Parathyroid adenoma (tissue), 2 donors: ENCODE measurements at regions not wholly inside any gene's neighbourhood (a gene's known extent, or its start where the extent isn't known, plus 50 kb on each side); places are given as distances from the start of the nearest gene placed in this dataset.
A peak's percentile ranks its signal among the peaks of the same experiment; 100 is the strongest.

Experiments
- H2AFZ ChIP-seq: fragments of 300-600 bp; sonication (generic); one replicate; pipeline ENCODE4 v1.7.0; 2017; ENCODE audit warnings: antibody characterized with exemption, mild to moderate bottlenecking
- H3K27ac ChIP-seq: fragments of 300-600 bp; sonication (generic); one replicate; pipeline ENCODE4 v1.7.0; 2017
- H3K27me3 ChIP-seq: fragments of 300-600 bp; sonication (generic); one replicate; pipeline ENCODE4 v1.7.0; 2017; ENCODE audit warnings: low read length; ENCODE audit not compliant: control insufficient read depth, insufficient read depth
- H3K36me3 ChIP-seq: fragments of 300-600 bp; sonication (generic); one replicate; pipeline ENCODE4 v1.7.0; 2017; ENCODE audit warnings: low read length; ENCODE audit not compliant: control insufficient read depth, insufficient read depth
- H3K4me1 ChIP-seq: fragments of 300-600 bp; sonication (generic); one replicate; pipeline ENCODE4 v1.7.0; 2017; ENCODE audit warnings: control low read depth
- H3K4me2 ChIP-seq: fragments of 300-600 bp; sonication (generic); one replicate; pipeline ENCODE4 v1.7.0; 2017; ENCODE audit warnings: low read length
- H3K4me3 ChIP-seq: fragments of 300-600 bp; sonication (generic); one replicate; pipeline ENCODE4 v1.7.0; 2017; ENCODE audit warnings: low read depth, low read length
- H3K79me2 ChIP-seq: fragments of 300-600 bp; sonication (generic); one replicate; pipeline ENCODE4 v1.7.0; 2017; ENCODE audit warnings: control low read depth
- H3K9ac ChIP-seq: fragments of 300-600 bp; sonication (generic); one replicate; pipeline ENCODE4 v1.7.0; 2017; ENCODE audit warnings: mild to moderate bottlenecking
- H3K9me3 ChIP-seq: fragments of 300-600 bp; sonication (generic); one replicate; pipeline ENCODE4 v1.7.0; 2017; ENCODE audit warnings: low read length; ENCODE audit not compliant: control insufficient read depth
- CTCF ChIP-seq: fragments of 300-600 bp; sonication (generic); IDR thresholded peaks from one replicate; pipeline ENCODE4 v1.7.0; 2017; ENCODE audit warnings: antibody characterized with exemption, mild to moderate bottlenecking
- donor health status: primary hyperparathyroidism.

GRCh38 chr14:54172114-54172513, 215.5 kb upstream of the BMP4 start:
- no peak for TF ChIP-seq CTCF
- Histone ChIP-seq H3K27ac (no peak overlapping the region), H3K9me3 (no peaks in the 10 kb centered on the region), H3K4me1 (no peaks in the 10 kb centered on the region), H3K4me2 (no peak overlapping the region), H2AFZ (no peak overlapping the region), H3K36me3 (no peaks in the 10 kb centered on the region), H3K9ac (no peak overlapping the region), H3K27me3 (no peaks in the 10 kb centered on the region), H3K4me3 (no peak overlapping the region), H3K79me2 (no peaks in the 10 kb centered on the region)

- H3K79me2 ChIP-seq = no peaks in the 10 kb centered on the region
- no peak overlapping the region for H3K4me3 ChIP-seq
- H3K36me3 ChIP-seq = no peaks in the 10 kb centered on the region
- H3K27ac ChIP-seq = no peak overlapping the region
- H2AFZ ChIP-seq = no peak overlapping the region
- H3K9ac ChIP-seq = no peak overlapping the region
- H3K27me3 ChIP-seq = no peaks in the 10 kb centered on the region
- H3K4me1 ChIP-seq = no peaks in the 10 kb centered on the region
- no peak overlapping the region for H3K4me2 ChIP-seq
- no peaks in the 10 kb centered on the region for H3K9me3 ChIP-seq
- TF ChIP-seq CTCF = no peak
Measured at GRCh38 chr14:54172562-54172961, 215.9 kb upstream of the BMP4 start.

- Histone ChIP-seq H3K27ac (no peak overlapping the region), H3K4me2 (no peak overlapping the region), H2AFZ (no peak overlapping the region), H3K9ac (no peak overlapping the region), H3K36me3 (no peaks in the 10 kb centered on the region), H3K4me3 (no peak overlapping the region), H3K27me3 (no peaks in the 10 kb centered on the region), H3K79me2 (no peaks in the 10 kb centered on the region), H3K4me1 (no peaks in the 10 kb centered on the region), H3K9me3 (no peaks in the 10 kb centered on the region)
- no peak for TF ChIP-seq CTCF
Measured at GRCh38 chr14:54173802-54174201, 217.2 kb upstream of the BMP4 start.

- Histone ChIP-seq H3K27me3 (no peaks in the 10 kb centered on the region), H3K9me3 (no peaks in the 10 kb centered on the region), H3K4me3 (no peak overlapping the region), H2AFZ (no peak overlapping the region), H3K9ac (no peak overlapping the region), H3K4me1 (no peaks in the 10 kb centered on the region), H3K36me3 (no peaks in the 10 kb centered on the region), H3K79me2 (no peaks in the 10 kb centered on the region), H3K27ac (no peak overlapping the region), H3K4me2 (no peak overlapping the region)
- no peak for TF ChIP-seq CTCF
Measured at GRCh38 chr14:54174457-54174856, 217.8 kb upstream of the BMP4 start.

- Histone ChIP-seq H3K79me2 (no peaks in the 10 kb centered on the region), H3K27me3 (no peaks in the 10 kb centered on the region), H3K9me3 (no peaks in the 10 kb centered on the region), H3K9ac (no peak overlapping the region), H3K4me3 (no peak overlapping the region), H3K4me2 (no peak overlapping the region), H3K4me1 (no peaks in the 10 kb centered on the region), H2AFZ (no peak overlapping the region), H3K36me3 (no peaks in the 10 kb centered on the region), H3K27ac (no peak overlapping the region)
- peak; percentile 88 for TF ChIP-seq CTCF
Measured at GRCh38 chr14:54175298-54175942, 218.8 kb upstream of the BMP4 start.
